ENCODE measurements at regions not wholly inside any gene's neighbourhood (a gene's known extent, or its start where the extent isn't known, plus 50 kb on each side); places are given as distances from the start of the nearest gene placed in this dataset.
"Not testable (repeated sequence)": the region's sequence is repeated elsewhere in the genome, so short reads cannot be mapped to it uniquely, and the experiment has no call there.

- H3K9ac ChIP-seq (ENCODE audit: insufficient read length): no peak overlapping the region
- H3K9me3 ChIP-seq (ENCODE audit: low read depth, low read length): no peaks in the 10 kb centered on the region
- TF ChIP-seq EZH2 (IDR thresholded peaks at IDR 0.05): no peak
- no peak for TF ChIP-seq FOXP2 (optimal IDR thresholded peaks at IDR 0.05; ENCODE audit: control extremely low read depth, extremely low read length, insufficient read depth)
- TF ChIP-seq POLR2AphosphoS5 (IDR thresholded peaks at IDR 0.05; ENCODE audit: borderline replicate concordance, low read depth, low read length): no peak; the same call in 1 of the 2 replicates
- H3K4me3 ChIP-seq: peak overlapping the region; percentile 58
- H3K36me3 ChIP-seq (ENCODE audit: insufficient read depth, low read length): no peaks in the 10 kb centered on the region
- H3K27ac ChIP-seq: peak overlapping the region; percentile 14; the same call in 1 of the 2 replicates
- peak; percentile 52 for DNase-seq (ENCODE audit: low read depth, low spot score)
These were observed 224.9 kb upstream of the AUTS2 start for GRCh38 chr7:69373171-69374043.

GRCh38 chr7:69374044-69374425 is 224.2 kb upstream of the AUTS2 start:
- no peak overlapping the region for H3K9ac ChIP-seq (ENCODE audit: insufficient read length)
- H3K9me3 ChIP-seq (ENCODE audit: low read depth, low read length): no peaks in the 10 kb centered on the region
- H3K27ac ChIP-seq: peak overlapping the region; percentile 14; the same call in 1 of the 2 replicates
- H3K36me3 ChIP-seq (ENCODE audit: insufficient read depth, low read length): no peaks in the 10 kb centered on the region
- H3K4me3 ChIP-seq: peak overlapping the region; percentile 58
- DNase-seq (ENCODE audit: low read depth, low spot score): peak; percentile 10
- no peak for TF ChIP-seq EZH2 (IDR thresholded peaks at IDR 0.05)
- no peak for TF ChIP-seq FOXP2 (optimal IDR thresholded peaks at IDR 0.05; ENCODE audit: control extremely low read depth, extremely low read length, insufficient read depth)
- no peak for TF ChIP-seq POLR2AphosphoS5 (IDR thresholded peaks at IDR 0.05; ENCODE audit: borderline replicate concordance, low read depth, low read length)

DNA sequence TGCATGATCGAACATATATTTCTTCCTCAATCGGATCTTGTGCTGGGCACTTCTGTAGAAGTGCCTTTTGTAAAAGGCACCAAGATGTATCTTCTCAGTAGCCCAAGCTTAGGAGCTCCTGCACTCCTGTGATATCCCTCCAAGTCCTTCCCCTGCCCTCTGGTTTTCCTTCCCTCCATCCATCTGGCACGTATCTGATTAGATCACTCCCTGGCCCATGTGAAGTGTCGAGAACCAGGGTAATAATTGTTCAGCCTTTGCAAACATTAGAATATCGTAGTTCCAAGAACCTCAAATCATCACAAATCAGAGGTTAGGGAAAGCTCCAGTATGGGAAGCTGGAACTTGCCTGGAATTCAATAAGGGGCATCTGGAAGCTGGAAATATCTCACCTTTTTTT is 221.1 kb upstream of the AUTS2 start:
- no peak for TF ChIP-seq EZH2 (IDR thresholded peaks at IDR 0.05)
- TF ChIP-seq FOXP2 (optimal IDR thresholded peaks at IDR 0.05; ENCODE audit: control extremely low read depth, extremely low read length, insufficient read depth): no peak
- TF ChIP-seq POLR2AphosphoS5 (IDR thresholded peaks at IDR 0.05; ENCODE audit: borderline replicate concordance, low read depth, low read length): no peak
- Histone ChIP-seq H3K36me3 (ENCODE audit: insufficient read depth, low read length) (no peaks in the 10 kb centered on the region), H3K4me3 (no peak overlapping the region), H3K9ac (ENCODE audit: insufficient read length) (no peak overlapping the region), H3K27ac (no peak overlapping the region), H3K9me3 (ENCODE audit: low read depth, low read length) (no peaks in the 10 kb centered on the region)
- no peak for DNase-seq (ENCODE audit: low read depth, low spot score)

GRCh38 chr7:69388452-69389137 is 209.7 kb upstream of the AUTS2 start:
- Histone ChIP-seq H3K9ac (ENCODE audit: insufficient read length) (no peak overlapping the region), H3K9me3 (ENCODE audit: low read depth, low read length) (no peaks in the 10 kb centered on the region), H3K36me3 (ENCODE audit: insufficient read depth, low read length) (no peaks in the 10 kb centered on the region), H3K27ac (no peak overlapping the region), H3K4me3 (no peak overlapping the region)
- TF ChIP-seq EZH2 (IDR thresholded peaks at IDR 0.05) (no peak), POLR2AphosphoS5 (IDR thresholded peaks at IDR 0.05; ENCODE audit: borderline replicate concordance, low read depth, low read length) (no peak), FOXP2 (optimal IDR thresholded peaks at IDR 0.05; ENCODE audit: control extremely low read depth, extremely low read length, insufficient read depth) (no peak)
- no peak for DNase-seq (ENCODE audit: low read depth, low spot score)

DNA sequence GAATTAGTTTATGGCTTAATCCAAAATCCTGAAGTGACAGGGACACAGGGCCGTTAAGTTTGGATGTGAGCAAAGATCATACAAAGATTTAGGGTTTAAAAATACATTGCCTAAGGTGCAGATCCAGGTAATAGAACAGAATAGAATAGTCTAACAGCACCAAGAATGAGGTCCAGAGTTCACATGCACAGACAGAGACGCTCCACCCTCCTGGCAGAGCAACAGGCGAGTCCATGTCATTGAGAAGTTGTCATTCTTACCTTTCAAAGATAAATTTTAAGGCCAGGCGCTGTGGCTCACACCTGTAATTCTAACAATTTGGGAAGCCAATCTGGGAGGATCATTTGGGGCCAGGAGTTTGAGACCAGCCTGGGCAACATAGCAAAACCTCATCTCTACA is 209.1 kb upstream of the AUTS2 start:
- TF ChIP-seq FOXP2 (optimal IDR thresholded peaks at IDR 0.05; ENCODE audit: control extremely low read depth, extremely low read length, insufficient read depth) (no peak), POLR2AphosphoS5 (IDR thresholded peaks at IDR 0.05; ENCODE audit: borderline replicate concordance, low read depth, low read length) (no peak), EZH2 (IDR thresholded peaks at IDR 0.05) (no peak)
- Histone ChIP-seq H3K27ac (no peak overlapping the region), H3K9me3 (ENCODE audit: low read depth, low read length) (no peaks in the 10 kb centered on the region)

DNA sequence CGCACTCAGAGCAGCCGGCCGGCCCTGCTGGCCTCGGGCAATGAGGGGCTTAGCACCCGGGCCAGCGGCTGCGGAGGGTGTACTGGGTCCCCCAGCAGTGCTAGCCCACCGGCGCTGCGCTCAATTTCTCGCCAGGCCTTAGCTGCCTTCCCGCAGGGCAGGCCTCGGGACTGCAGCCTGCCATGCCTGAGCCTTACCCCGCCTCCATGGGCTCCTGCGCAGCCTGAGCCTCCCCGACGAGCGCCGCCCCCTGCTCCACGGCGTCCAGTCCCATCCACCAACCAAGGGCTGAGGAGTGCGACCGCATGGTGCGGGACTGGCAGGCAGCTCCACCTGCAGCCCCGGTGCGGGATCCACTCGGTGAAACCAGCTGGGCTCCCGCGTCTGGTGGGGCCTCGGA is 204.4 kb upstream of the AUTS2 start:
- not testable (repeated sequence) for H3K36me3 ChIP-seq (ENCODE audit: insufficient read depth, low read length); DNase-seq (ENCODE audit: low read depth, low spot score); H3K27ac ChIP-seq; H3K9me3 ChIP-seq (ENCODE audit: low read depth, low read length); H3K4me3 ChIP-seq; H3K9ac ChIP-seq (ENCODE audit: insufficient read length)

More for the DNA sequence above, 209.1 kb upstream of the AUTS2 start:
- Histone ChIP-seq H3K36me3 (ENCODE audit: insufficient read depth, low read length) (no peaks in the 10 kb centered on the region), H3K4me3 (no peak overlapping the region), H3K9ac (ENCODE audit: insufficient read length) (no peak overlapping the region)
- DNase-seq (ENCODE audit: low read depth, low spot score): no peak

DNA sequence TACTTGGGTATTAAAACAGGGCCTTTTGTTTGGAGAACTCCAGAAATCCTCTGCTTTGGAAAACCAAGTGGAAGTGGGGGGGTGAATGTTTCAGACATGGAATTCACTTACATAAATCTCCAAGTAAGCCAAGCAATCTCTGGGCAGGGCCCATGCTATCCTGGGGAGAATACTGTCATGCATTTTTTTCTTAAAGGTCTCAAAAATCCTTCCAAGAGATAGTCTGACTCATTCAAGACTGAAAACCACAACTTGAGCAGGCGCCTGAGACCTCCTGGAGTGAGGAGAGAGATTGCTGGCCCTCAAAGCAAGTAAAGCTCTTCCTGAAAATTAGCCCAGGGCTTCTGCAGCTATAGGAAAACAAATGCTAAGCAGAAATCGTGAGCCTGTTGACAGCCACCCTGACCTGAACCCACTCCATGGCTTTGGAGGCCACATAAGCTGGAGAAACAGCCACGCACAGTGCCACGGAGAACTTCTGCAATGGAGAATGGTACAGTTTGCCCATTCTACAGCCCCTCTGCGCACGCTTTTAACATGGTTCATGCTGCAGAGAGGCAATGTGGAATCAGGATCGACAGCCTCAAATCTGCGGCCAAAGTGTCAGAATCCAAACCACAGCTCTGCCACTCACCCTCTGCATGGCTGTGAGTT is 203.1 kb upstream of the AUTS2 start:
- H3K4me3 ChIP-seq: 0 out of 2 replicates have a peak overlapping the region, but pooled peaks have one; percentile 2
- H3K9me3 ChIP-seq (ENCODE audit: low read depth, low read length): no peaks in the 10 kb centered on the region
- no peaks in the 10 kb centered on the region for H3K36me3 ChIP-seq (ENCODE audit: insufficient read depth, low read length)
- H3K27ac ChIP-seq: peak overlapping the region; percentile 27; the same call in 1 of the 2 replicates
- H3K9ac ChIP-seq (ENCODE audit: insufficient read length): no peak overlapping the region
- TF ChIP-seq POLR2AphosphoS5 (IDR thresholded peaks at IDR 0.05; ENCODE audit: borderline replicate concordance, low read depth, low read length): no peak; the same call in 1 of the 2 replicates
- TF ChIP-seq FOXP2 (optimal IDR thresholded peaks at IDR 0.05; ENCODE audit: control extremely low read depth, extremely low read length, insufficient read depth): no peak
- no peak for TF ChIP-seq EZH2 (IDR thresholded peaks at IDR 0.05)
- DNase-seq (ENCODE audit: low read depth, low spot score): peak; percentile 83

GRCh38 chr7:69398986-69399385 is 199.3 kb upstream of the AUTS2 start:
- Histone ChIP-seq H3K9ac (ENCODE audit: insufficient read length) (no peak overlapping the region), H3K27ac (no peak overlapping the region), H3K4me3 (no peak overlapping the region), H3K9me3 (ENCODE audit: low read depth, low read length) (no peaks in the 10 kb centered on the region), H3K36me3 (ENCODE audit: insufficient read depth, low read length) (no peaks in the 10 kb centered on the region)
- TF ChIP-seq POLR2AphosphoS5 (IDR thresholded peaks at IDR 0.05; ENCODE audit: borderline replicate concordance, low read depth, low read length) (no peak), EZH2 (IDR thresholded peaks at IDR 0.05) (no peak), FOXP2 (optimal IDR thresholded peaks at IDR 0.05; ENCODE audit: control extremely low read depth, extremely low read length, insufficient read depth) (no peak)
- no peak for DNase-seq (ENCODE audit: low read depth, low spot score)
